ENCODE measurements at regions not wholly inside any gene's neighbourhood (a gene's known extent, or its start where the extent isn't known, plus 50 kb on each side); places are given as distances from the start of the nearest gene placed in this dataset.
A peak's percentile ranks its signal among the peaks of the same experiment; 100 is the strongest.

GRCh38 chr1:220389634-220390033, 117.4 kb upstream of the RAB3GAP2 start:
- WGBS (ENCODE audit: low lambda C conversion rate) = 10% methylated on average over 5 of the region's 5 CpGs
- FAIRE-seq (no peak), DNase-seq (ENCODE audit: low spot score) (no peak), ATAC-seq (no peak)
- H3K27me3 ChIP-seq (ENCODE audit: control insufficient read depth in 1 of 2, insufficient read depth in 2 of 2, low read length in 2 of 2) = no peaks in the 10 kb centered on the region
- H3K4me3 ChIP-seq (replicated peaks in 1 of 3; ENCODE audit: insufficient read depth in 1 of 3, low read depth in 2 of 3, low read length in 3 of 3) = no peak overlapping the region
- no peak overlapping the region for H2AFZ ChIP-seq (ENCODE audit: low read length)
- no peak overlapping the region for H3K9ac ChIP-seq (ENCODE audit: insufficient read depth, low read depth, low read length)
- BruUV-seq (replicated peaks) = no TSS peak
- CTCF ChIA-PET (ENCODE audit: low intra/inter-chr PET ratio, low total read pairs) = no interaction called here
- no peaks in the 10 kb centered on the region for H3K79me2 ChIP-seq (ENCODE audit: insufficient read depth, low read length)
- no peak overlapping the region for H3K4me2 ChIP-seq (ENCODE audit: low read depth, low read length)
- intact Hi-C loops (cut with micrococcal nuclease; ENCODE audit: unreplicated experiment) (no loop called here), in situ Hi-C loops (cut with HindIII; ENCODE audit: extremely low pct_ligation_motif_present, low pct_unique_long_range_greater_than_20kb) (no loop called here)
- H4K20me1 ChIP-seq (ENCODE audit: insufficient read depth, low read length) = no peaks in the 10 kb centered on the region
- peaks cover 9% of the 10 kb centered on the region; the same call in 1 of the 2 replicates for H3K9me3 ChIP-seq (ENCODE audit: low read length)
- TF ChIP-seq RAD21 (CRISPR knock-in tag; IDR thresholded peaks at IDR 0.05) (no peak), SRY (CRISPR knock-in tag; IDR thresholded peaks at IDR 0.05) (no peak)
- no peaks in the 10 kb centered on the region for H3K4me1 ChIP-seq (ENCODE audit: insufficient read depth, low read length)
- POLR2A ChIA-PET = no interaction called here
- no peak overlapping the region for H3K27ac ChIP-seq (ENCODE audit: extremely low read length, insufficient read depth, low read length)
- H3K36me3 ChIP-seq (replicated peaks in 1 of 2; ENCODE audit: control insufficient read depth in 1 of 2, insufficient read depth in 2 of 2, low read length in 2 of 2) = no peaks in the 10 kb centered on the region

GRCh38 chr1:220386494-220387195, 114.4 kb upstream of the RAB3GAP2 start:
- no TSS peak for BruUV-seq (replicated peaks)
- H3K79me2 ChIP-seq (ENCODE audit: insufficient read depth, low read length) = no peaks in the 10 kb centered on the region
- POLR2A ChIA-PET = no interaction called here
- H2AFZ ChIP-seq (ENCODE audit: low read length) = no peak overlapping the region
- CTCF ChIA-PET (ENCODE audit: low intra/inter-chr PET ratio, low total read pairs) = no interaction called here
- DNase-seq (ENCODE audit: low spot score) = no peak
- no peaks in the 10 kb centered on the region for H3K36me3 ChIP-seq (replicated peaks in 1 of 2; ENCODE audit: control insufficient read depth in 1 of 2, insufficient read depth in 2 of 2, low read length in 2 of 2)
- no peak for ATAC-seq
- in situ Hi-C loops (cut with HindIII; ENCODE audit: extremely low pct_ligation_motif_present, low pct_unique_long_range_greater_than_20kb) = no loop called here
- H3K4me1 ChIP-seq (ENCODE audit: insufficient read depth, low read length) = no peaks in the 10 kb centered on the region
- no peaks in the 10 kb centered on the region for H4K20me1 ChIP-seq (ENCODE audit: insufficient read depth, low read length)
- no peak overlapping the region for H3K4me2 ChIP-seq (ENCODE audit: low read depth, low read length)
- 1% methylated on average over 3 of the region's 3 CpGs for WGBS (ENCODE audit: low lambda C conversion rate)
- H3K4me3 ChIP-seq (replicated peaks in 1 of 3; ENCODE audit: insufficient read depth in 1 of 3, low read depth in 2 of 3, low read length in 3 of 3) = no peak overlapping the region
- H3K9me3 ChIP-seq (ENCODE audit: low read length) = peaks cover 9% of the 10 kb centered on the region; the same call in 1 of the 2 replicates
- TF ChIP-seq MAFK (conservative IDR thresholded peaks at IDR 0.05 in 1 of 2, IDR thresholded peaks at IDR 0.05 in 1 of 2; ENCODE audit: low read length in 2 of 2) (peak in 1 of 2 experiments; percentile 17; a peak in 1 of 4 replicates), ATF6 (CRISPR knock-in tag; conservative IDR thresholded peaks at IDR 0.05) (no peak)
- no peak for FAIRE-seq
- intact Hi-C loops (cut with micrococcal nuclease; ENCODE audit: unreplicated experiment) = no loop called here
- no peaks in the 10 kb centered on the region for H3K27me3 ChIP-seq (ENCODE audit: control insufficient read depth in 1 of 2, insufficient read depth in 2 of 2, low read length in 2 of 2)
- no peak overlapping the region for H3K27ac ChIP-seq (ENCODE audit: extremely low read length, insufficient read depth, low read length)
- H3K9ac ChIP-seq (ENCODE audit: insufficient read depth, low read depth, low read length) = no peak overlapping the region
